H1 (cell line): ENCODE measurements at regions not wholly inside any gene's neighbourhood (a gene's known extent, or its start where the extent isn't known, plus 50 kb on each side); places are given as distances from the start of the nearest gene placed in this dataset.
A peak's percentile ranks its signal among the peaks of the same experiment; 100 is the strongest.

Experiments used
- CTCF ChIA-PET: fragments of 300-600 bp; sonication (Branson Sonifier 250); formaldehyde crosslinking; loops from one replicate; lab custom pipeline; 2021; ENCODE audit not compliant: partially characterized antibody; lab: Charles Lee
- POLR2A ChIA-PET: fragments of 300-600 bp; sonication (Branson Sonifier 250); formaldehyde crosslinking; loops from one replicate; lab custom pipeline; 2021; ENCODE audit warnings: inconsistent platforms; ENCODE audit not compliant: partially characterized antibody; lab: Charles Lee
- DNase-seq, 2 experiments: peaks; one replicate each; pipeline versions ENCODE4 v3.0.0 to v3.0.0-alpha.2; 2010 to 2022; ENCODE audit warnings: low spot score in 2 of 2, low read depth in 1 of 2, mixed read lengths in 1 of 2
- FAIRE-seq: peaks from 2 replicates; lab custom pipeline; 2011; peaks lifted over from hg19 to GRCh38; lab: Jason Lieb, UNC
- H2AFZ ChIP-seq: 2 replicates; pipeline ENCODE4 v1.8.1; 2012; ENCODE audit warnings: low read length, inconsistent platforms
- H2AK5ac ChIP-seq: 2 replicates; pipeline ENCODE4 v1.6.1; 2013; ENCODE audit warnings: low read depth, low read length
- H2BK120ac ChIP-seq: replicated peaks from 2 replicates; pipeline ENCODE3; 2013; ENCODE audit warnings: low read depth, low read length, inconsistent platforms
- H2BK12ac ChIP-seq: 2 replicates; pipeline ENCODE4 v1.6.1; 2013; ENCODE audit warnings: low read depth, low read length
- H2BK15ac ChIP-seq: 2 replicates; pipeline ENCODE4 v1.6.1; 2013; ENCODE audit warnings: low read length
- H2BK20ac ChIP-seq: 2 replicates; pipeline ENCODE4 v1.6.1; 2013; ENCODE audit warnings: low read length
- H2BK5ac ChIP-seq: 2 replicates; pipeline ENCODE4 v1.6.1; 2013; ENCODE audit warnings: low read depth, low read length
- H3K14ac ChIP-seq: 2 replicates; pipeline ENCODE4 v1.6.1; 2013; ENCODE audit warnings: inconsistent platforms; ENCODE audit not compliant: insufficient read length
- H3K18ac ChIP-seq: 2 replicates; pipeline ENCODE4 v1.6.1; 2013; ENCODE audit warnings: low read length; ENCODE audit errors: extremely low read depth
- H3K23ac ChIP-seq: 2 replicates; pipeline ENCODE4 v1.6.1; 2013; ENCODE audit warnings: inconsistent platforms; ENCODE audit not compliant: insufficient read length
- H3K23me2 ChIP-seq: 2 replicates; pipeline ENCODE4 v1.6.1; 2013; ENCODE audit warnings: low read depth, low read length
- H3K27ac ChIP-seq: 2 replicates; pipeline ENCODE4 v1.6.1; 2011; ENCODE audit warnings: low read depth, low read length, inconsistent platforms
- H3K27me3 ChIP-seq, 4 experiments: replicated peaks in 1 of 4; 1 replicate in 1 of 4; 2 replicates in 3 of 4; pipeline versions ENCODE4 v1.6.1 to v1.8.1; 2011 to 2013; ENCODE audit warnings: low read length in 3 of 4, mild to moderate bottlenecking in 3 of 4, inconsistent platforms in 2 of 4, mixed read lengths in 2 of 4, moderate library complexity in 1 of 4; ENCODE audit not compliant: control insufficient read depth in 3 of 4, insufficient read depth in 3 of 4; ENCODE audit errors: extremely low read depth in 1 of 4
- H3K36me3 ChIP-seq, 4 experiments: 2 replicates each; pipeline versions ENCODE4 v1.6.1 to v1.8.1; 2011 to 2013; ENCODE audit warnings: mild to moderate bottlenecking in 4 of 4, low read length in 3 of 4, moderate library complexity in 2 of 4, control low read depth in 1 of 4, inconsistent platforms in 1 of 4; ENCODE audit not compliant: insufficient read depth in 4 of 4, control insufficient read depth in 2 of 4
- H3K4ac ChIP-seq: replicated peaks from 2 replicates; pipeline ENCODE3; 2013; ENCODE audit warnings: low read length, low read depth, mixed read lengths, inconsistent platforms; ENCODE audit not compliant: insufficient read length
- H3K4me1 ChIP-seq, 4 experiments: replicated peaks in 1 of 4; 1 replicate in 1 of 4; 2 replicates in 3 of 4; pipeline versions ENCODE4 v1.6.1 to v1.8.1; 2011 to 2013; ENCODE audit warnings: low read length in 3 of 4, inconsistent platforms in 2 of 4, mixed read lengths in 1 of 4; ENCODE audit not compliant: insufficient read depth in 4 of 4, control insufficient read depth in 3 of 4
- H3K4me2 ChIP-seq, 2 experiments: 2 replicates each; pipeline versions ENCODE4 v1.6.1 to v1.8.1; 2011 to 2013; ENCODE audit warnings: low read depth in 2 of 2, low read length in 2 of 2, control low read depth in 1 of 2, inconsistent platforms in 1 of 2, mild to moderate bottlenecking in 1 of 2; ENCODE audit not compliant: insufficient read depth in 1 of 2
- H3K4me3 ChIP-seq, 4 experiments: fragments of 200-600, 300-600 bp in 1 of 4; sonication (generic), shearing (Covaris generic), sonication (Bioruptor Twin) in 1 of 4; 2 replicates each; pipeline versions ENCODE4 v1.5.1 to v1.8.1; 2011 to 2016; ENCODE audit warnings: low read length in 4 of 4, low read depth in 3 of 4, control low read depth in 2 of 4, inconsistent platforms in 2 of 4, mild to moderate bottlenecking in 2 of 4, mixed read lengths in 1 of 4, moderate library complexity in 1 of 4; ENCODE audit not compliant: insufficient read depth in 2 of 4; ENCODE audit errors: extremely low read depth in 1 of 4
- H3K56ac ChIP-seq: replicated peaks from 2 replicates; pipeline ENCODE3; 2013; ENCODE audit warnings: low read depth, mild to moderate bottlenecking, mixed read lengths, low read length, inconsistent platforms; ENCODE audit not compliant: insufficient read length
- H3K79me1 ChIP-seq: 2 replicates; pipeline ENCODE4 v1.6.1; 2013; ENCODE audit warnings: low read depth, low read length, control low read depth
- H3K79me2 ChIP-seq, 2 experiments: 2 replicates each; pipeline versions ENCODE4 v1.6.1 to v1.8.1; 2012 to 2013; ENCODE audit warnings: low read length in 2 of 2, mild to moderate bottlenecking in 2 of 2, inconsistent platforms in 1 of 2; ENCODE audit not compliant: insufficient read depth in 2 of 2, control insufficient read depth in 1 of 2
- H3K9ac ChIP-seq, 4 experiments: replicated peaks in 1 of 4; 1 replicate in 1 of 4; 2 replicates in 3 of 4; pipeline versions ENCODE4 v1.6.1 to v1.8.1; 2011 to 2013; ENCODE audit warnings: low read depth in 3 of 4, low read length in 3 of 4, control low read depth in 2 of 4, mild to moderate bottlenecking in 2 of 4, moderate library complexity in 2 of 4, inconsistent platforms in 1 of 4; ENCODE audit errors: extremely low read depth in 1 of 4
- H3K9me3 ChIP-seq, 2 experiments: 2 replicates each; pipeline versions ENCODE4 v1.6.1 to v1.8.1; 2012 to 2013; ENCODE audit warnings: mild to moderate bottlenecking in 2 of 2, moderate library complexity in 2 of 2, control low read depth in 1 of 2, inconsistent platforms in 1 of 2, low read depth in 1 of 2, low read length in 1 of 2, mixed read lengths in 1 of 2; ENCODE audit not compliant: insufficient read depth in 2 of 2
- H4K20me1 ChIP-seq, 2 experiments: replicated peaks in 1 of 2; 2 replicates each; pipeline versions ENCODE3 to v1.8.1; 2011 to 2013; ENCODE audit warnings: inconsistent platforms in 2 of 2, low read length in 2 of 2, mild to moderate bottlenecking in 1 of 2; ENCODE audit not compliant: insufficient read depth in 2 of 2, control insufficient read depth in 1 of 2
- H4K5ac ChIP-seq: 2 replicates; pipeline ENCODE4 v1.6.1; 2013; ENCODE audit warnings: low read length, low read depth, mixed read lengths, inconsistent platforms; ENCODE audit not compliant: insufficient read length
- H4K8ac ChIP-seq: 2 replicates; pipeline ENCODE4 v1.8.0; 2013; ENCODE audit warnings: mild to moderate bottlenecking, moderate library complexity, low read length, inconsistent platforms; ENCODE audit not compliant: insufficient read depth; ENCODE audit errors: extremely low read depth
- H4K91ac ChIP-seq: replicated peaks from 2 replicates; pipeline ENCODE3; 2013; ENCODE audit warnings: low read length, mixed read lengths, inconsistent platforms; ENCODE audit not compliant: insufficient read length
- WGBS, 2 experiments: shearing (Covaris generic) in 1 of 2; methylation state at CpG; one replicate each; pipeline versions ENCODE4 v1.1.6 to v1.1.7; 2013 to 2015; ENCODE audit warnings: low lambda C conversion rate in 2 of 2, mixed read lengths in 2 of 2, inconsistent platforms in 1 of 2, low coverage in 1 of 2, missing lambda C conversion rate in 1 of 2; ENCODE audit not compliant: insufficient replicate concordance in 2 of 2, insufficient coverage in 1 of 2, insufficient read length in 1 of 2; ENCODE audit errors: extremely low coverage in 1 of 2, missing lambda C conversion rate in 1 of 2; 5-methylcytosine and 5-hydroxymethylcytosine counted together
- TF ChIP-seq, protein P1 (sequence below): fragments of 300-600 bp; sonication (generic); IDR thresholded peaks from 2 replicates; pipeline ENCODE4 v1.7.1; 2012; ENCODE audit warnings: low read length, moderate library complexity, mild to moderate bottlenecking, inconsistent platforms; ENCODE audit not compliant: insufficient replicate concordance

DNA sequence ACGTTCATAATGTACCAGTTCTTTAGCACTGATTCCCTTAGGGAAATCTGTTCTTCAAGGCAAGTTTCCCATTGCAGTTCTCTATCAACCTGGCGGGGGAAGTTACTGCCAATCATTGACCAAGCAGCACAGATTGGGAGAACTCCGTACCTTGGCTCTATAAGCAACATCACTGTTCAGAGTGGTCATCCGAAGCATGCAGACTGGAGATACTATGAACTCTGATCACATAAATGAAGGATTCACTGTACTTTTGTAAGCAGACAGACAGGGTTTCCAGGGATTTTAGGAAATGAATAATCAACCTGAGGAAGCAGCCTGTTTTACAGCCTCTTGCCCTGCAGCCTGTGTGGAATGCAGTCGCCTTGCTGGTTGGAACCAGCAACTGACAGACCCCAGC, 63.8 kb upstream of the WWC2 start:
- Histone ChIP-seq H2BK12ac (no peak overlapping the region), H3K4me1 (no peaks in the 10 kb centered on the region), H3K4me2 (no peak overlapping the region), H3K9ac (no peak overlapping the region), H3K27me3 (no peaks in the 10 kb centered on the region), H2AFZ (peak overlapping the region; percentile 21; the same call in 1 of the 2 replicates), H3K79me1 (no peaks in the 10 kb centered on the region), H3K23me2 (no peaks in the 10 kb centered on the region), H4K91ac (no peak overlapping the region), H3K27ac (no peak overlapping the region), H3K14ac (no peak overlapping the region), H4K20me1 (no peaks in the 10 kb centered on the region), H2BK20ac (no peak overlapping the region), H3K4ac (no peak overlapping the region), H4K5ac (no peak overlapping the region), H3K18ac (no peak overlapping the region), H3K23ac (no peak overlapping the region), H2BK5ac (no peak overlapping the region), H3K79me2 (no peaks in the 10 kb centered on the region), H4K8ac (no peak overlapping the region), H2BK15ac (no peak overlapping the region), H3K9me3 (no peaks in the 10 kb centered on the region), H2BK120ac (no peak overlapping the region), H2AK5ac (no peak overlapping the region), H3K36me3 (no peaks in the 10 kb centered on the region), H3K4me3 (no peak overlapping the region), H3K56ac (no peak overlapping the region)
- ChIA-PET CTCF (interaction anchor here (0.6 to 1.5 kb wide), 4 partner anchors 49 to 98 kb away, joined by 3 read pairs; no protein-coding TSS in a partner anchor), POLR2A (no interaction called here)
- WGBS, 2 experiments, result 93% methylated on average over 5 of the region's 5 CpGs; no CpG with 5 or more reads in 1 of the 2 experiments
- FAIRE-seq, result no peak
- DNase-seq, result no peak
- TF ChIP-seq, protein P1, sequence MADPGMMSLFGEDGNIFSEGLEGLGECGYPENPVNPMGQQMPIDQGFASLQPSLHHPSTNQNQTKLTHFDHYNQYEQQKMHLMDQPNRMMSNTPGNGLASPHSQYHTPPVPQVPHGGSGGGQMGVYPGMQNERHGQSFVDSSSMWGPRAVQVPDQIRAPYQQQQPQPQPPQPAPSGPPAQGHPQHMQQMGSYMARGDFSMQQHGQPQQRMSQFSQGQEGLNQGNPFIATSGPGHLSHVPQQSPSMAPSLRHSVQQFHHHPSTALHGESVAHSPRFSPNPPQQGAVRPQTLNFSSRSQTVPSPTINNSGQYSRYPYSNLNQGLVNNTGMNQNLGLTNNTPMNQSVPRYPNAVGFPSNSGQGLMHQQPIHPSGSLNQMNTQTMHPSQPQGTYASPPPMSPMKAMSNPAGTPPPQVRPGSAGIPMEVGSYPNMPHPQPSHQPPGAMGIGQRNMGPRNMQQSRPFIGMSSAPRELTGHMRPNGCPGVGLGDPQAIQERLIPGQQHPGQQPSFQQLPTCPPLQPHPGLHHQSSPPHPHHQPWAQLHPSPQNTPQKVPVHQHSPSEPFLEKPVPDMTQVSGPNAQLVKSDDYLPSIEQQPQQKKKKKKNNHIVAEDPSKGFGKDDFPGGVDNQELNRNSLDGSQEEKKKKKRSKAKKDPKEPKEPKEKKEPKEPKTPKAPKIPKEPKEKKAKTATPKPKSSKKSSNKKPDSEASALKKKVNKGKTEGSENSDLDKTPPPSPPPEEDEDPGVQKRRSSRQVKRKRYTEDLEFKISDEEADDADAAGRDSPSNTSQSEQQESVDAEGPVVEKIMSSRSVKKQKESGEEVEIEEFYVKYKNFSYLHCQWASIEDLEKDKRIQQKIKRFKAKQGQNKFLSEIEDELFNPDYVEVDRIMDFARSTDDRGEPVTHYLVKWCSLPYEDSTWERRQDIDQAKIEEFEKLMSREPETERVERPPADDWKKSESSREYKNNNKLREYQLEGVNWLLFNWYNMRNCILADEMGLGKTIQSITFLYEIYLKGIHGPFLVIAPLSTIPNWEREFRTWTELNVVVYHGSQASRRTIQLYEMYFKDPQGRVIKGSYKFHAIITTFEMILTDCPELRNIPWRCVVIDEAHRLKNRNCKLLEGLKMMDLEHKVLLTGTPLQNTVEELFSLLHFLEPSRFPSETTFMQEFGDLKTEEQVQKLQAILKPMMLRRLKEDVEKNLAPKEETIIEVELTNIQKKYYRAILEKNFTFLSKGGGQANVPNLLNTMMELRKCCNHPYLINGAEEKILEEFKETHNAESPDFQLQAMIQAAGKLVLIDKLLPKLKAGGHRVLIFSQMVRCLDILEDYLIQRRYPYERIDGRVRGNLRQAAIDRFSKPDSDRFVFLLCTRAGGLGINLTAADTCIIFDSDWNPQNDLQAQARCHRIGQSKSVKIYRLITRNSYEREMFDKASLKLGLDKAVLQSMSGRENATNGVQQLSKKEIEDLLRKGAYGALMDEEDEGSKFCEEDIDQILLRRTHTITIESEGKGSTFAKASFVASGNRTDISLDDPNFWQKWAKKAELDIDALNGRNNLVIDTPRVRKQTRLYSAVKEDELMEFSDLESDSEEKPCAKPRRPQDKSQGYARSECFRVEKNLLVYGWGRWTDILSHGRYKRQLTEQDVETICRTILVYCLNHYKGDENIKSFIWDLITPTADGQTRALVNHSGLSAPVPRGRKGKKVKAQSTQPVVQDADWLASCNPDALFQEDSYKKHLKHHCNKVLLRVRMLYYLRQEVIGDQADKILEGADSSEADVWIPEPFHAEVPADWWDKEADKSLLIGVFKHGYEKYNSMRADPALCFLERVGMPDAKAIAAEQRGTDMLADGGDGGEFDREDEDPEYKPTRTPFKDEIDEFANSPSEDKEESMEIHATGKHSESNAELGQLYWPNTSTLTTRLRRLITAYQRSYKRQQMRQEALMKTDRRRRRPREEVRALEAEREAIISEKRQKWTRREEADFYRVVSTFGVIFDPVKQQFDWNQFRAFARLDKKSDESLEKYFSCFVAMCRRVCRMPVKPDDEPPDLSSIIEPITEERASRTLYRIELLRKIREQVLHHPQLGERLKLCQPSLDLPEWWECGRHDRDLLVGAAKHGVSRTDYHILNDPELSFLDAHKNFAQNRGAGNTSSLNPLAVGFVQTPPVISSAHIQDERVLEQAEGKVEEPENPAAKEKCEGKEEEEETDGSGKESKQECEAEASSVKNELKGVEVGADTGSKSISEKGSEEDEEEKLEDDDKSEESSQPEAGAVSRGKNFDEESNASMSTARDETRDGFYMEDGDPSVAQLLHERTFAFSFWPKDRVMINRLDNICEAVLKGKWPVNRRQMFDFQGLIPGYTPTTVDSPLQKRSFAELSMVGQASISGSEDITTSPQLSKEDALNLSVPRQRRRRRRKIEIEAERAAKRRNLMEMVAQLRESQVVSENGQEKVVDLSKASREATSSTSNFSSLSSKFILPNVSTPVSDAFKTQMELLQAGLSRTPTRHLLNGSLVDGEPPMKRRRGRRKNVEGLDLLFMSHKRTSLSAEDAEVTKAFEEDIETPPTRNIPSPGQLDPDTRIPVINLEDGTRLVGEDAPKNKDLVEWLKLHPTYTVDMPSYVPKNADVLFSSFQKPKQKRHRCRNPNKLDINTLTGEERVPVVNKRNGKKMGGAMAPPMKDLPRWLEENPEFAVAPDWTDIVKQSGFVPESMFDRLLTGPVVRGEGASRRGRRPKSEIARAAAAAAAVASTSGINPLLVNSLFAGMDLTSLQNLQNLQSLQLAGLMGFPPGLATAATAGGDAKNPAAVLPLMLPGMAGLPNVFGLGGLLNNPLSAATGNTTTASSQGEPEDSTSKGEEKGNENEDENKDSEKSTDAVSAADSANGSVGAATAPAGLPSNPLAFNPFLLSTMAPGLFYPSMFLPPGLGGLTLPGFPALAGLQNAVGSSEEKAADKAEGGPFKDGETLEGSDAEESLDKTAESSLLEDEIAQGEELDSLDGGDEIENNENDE, result no peak
